Pulmonary artery endothelial cell (primary cell): ENCODE measurements at regions not wholly inside any gene's neighbourhood (a gene's known extent, or its start where the extent isn't known, plus 50 kb on each side); places are given as distances from the start of the nearest gene placed in this dataset.
"Not testable (repeated sequence)": the region's sequence is repeated elsewhere in the genome, so short reads cannot be mapped to it uniquely, and the experiment has no call there.

Source experiments
- DNase-seq: peaks from one replicate; pipeline ENCODE4 v3.0.0-alpha.2; 2011; ENCODE audit warnings: low read depth, low spot score

- DNase-seq: not testable (repeated sequence)
Measured at GRCh38 chrX:40788698-40789097, 53.4 kb upstream of the MED14 start.

- DNase-seq: no peak
Measured at GRCh38 chrX:40792433-40792832, 57.1 kb upstream of the MED14 start.

GRCh38 chrX:40794829-40795130 lies 59.4 kb upstream of the MED14 start:
- not testable (repeated sequence) for DNase-seq

- not testable (repeated sequence) for DNase-seq
Measured at GRCh38 chrX:40799745-40800144, 64.4 kb upstream of the MED14 start.

GRCh38 chrX:40805404-40805803 lies 70.1 kb upstream of the MED14 start:
- DNase-seq: no peak

GRCh38 chrX:40806513-40807220 lies 71.3 kb upstream of the MED14 start:
- DNase-seq: no peak

GRCh38 chrX:40807384-40807783 lies 72.0 kb upstream of the MED14 start:
- DNase-seq: no peak

- DNase-seq: no peak
Measured at GRCh38 chrX:40808203-40808602, 72.9 kb upstream of the MED14 start.

- DNase-seq: no peak
Measured at GRCh38 chrX:40809210-40809609, 73.9 kb upstream of the MED14 start.

GRCh38 chrX:40815045-40815444 lies 79.7 kb upstream of the MED14 start:
- DNase-seq: not testable (repeated sequence)

- no peak for DNase-seq
Measured at GRCh38 chrX:40816906-40817305, 81.6 kb upstream of the MED14 start.

GRCh38 chrX:40818236-40818635 lies 82.9 kb upstream of the MED14 start:
- no peak for DNase-seq

GRCh38 chrX:40821780-40822179 lies 86.4 kb upstream of the MED14 start:
- DNase-seq: no peak

- DNase-seq: no peak
Measured at GRCh38 chrX:40827331-40827730, 92.0 kb upstream of the MED14 start.

GRCh38 chrX:40831750-40832149 lies 96.4 kb upstream of the MED14 start:
- no peak for DNase-seq

- DNase-seq: no peak
Measured at GRCh38 chrX:40832723-40833122, 97.4 kb upstream of the MED14 start.

- no peak for DNase-seq
Measured at GRCh38 chrX:40834225-40834624, 98.9 kb upstream of the MED14 start.

GRCh38 chrX:40835526-40835925 lies 100.2 kb upstream of the MED14 start:
- no peak for DNase-seq

GRCh38 chrX:40843643-40844042 lies 108.3 kb upstream of the MED14 start:
- no peak for DNase-seq

- DNase-seq: no peak
Measured at GRCh38 chrX:40844471-40844870, 109.1 kb upstream of the MED14 start.

- no peak for DNase-seq
Measured at GRCh38 chrX:40845331-40845911, 110.1 kb upstream of the MED14 start.

- no peak for DNase-seq
Measured at GRCh38 chrX:40849906-40850823, 114.8 kb upstream of the MED14 start.

GRCh38 chrX:40852586-40852985 lies 117.2 kb upstream of the MED14 start:
- no peak for DNase-seq
